ENCODE measurements at regions not wholly inside any gene's neighbourhood (a gene's known extent, or its start where the extent isn't known, plus 50 kb on each side); places are given as distances from the start of the nearest gene placed in this dataset.

DNA sequence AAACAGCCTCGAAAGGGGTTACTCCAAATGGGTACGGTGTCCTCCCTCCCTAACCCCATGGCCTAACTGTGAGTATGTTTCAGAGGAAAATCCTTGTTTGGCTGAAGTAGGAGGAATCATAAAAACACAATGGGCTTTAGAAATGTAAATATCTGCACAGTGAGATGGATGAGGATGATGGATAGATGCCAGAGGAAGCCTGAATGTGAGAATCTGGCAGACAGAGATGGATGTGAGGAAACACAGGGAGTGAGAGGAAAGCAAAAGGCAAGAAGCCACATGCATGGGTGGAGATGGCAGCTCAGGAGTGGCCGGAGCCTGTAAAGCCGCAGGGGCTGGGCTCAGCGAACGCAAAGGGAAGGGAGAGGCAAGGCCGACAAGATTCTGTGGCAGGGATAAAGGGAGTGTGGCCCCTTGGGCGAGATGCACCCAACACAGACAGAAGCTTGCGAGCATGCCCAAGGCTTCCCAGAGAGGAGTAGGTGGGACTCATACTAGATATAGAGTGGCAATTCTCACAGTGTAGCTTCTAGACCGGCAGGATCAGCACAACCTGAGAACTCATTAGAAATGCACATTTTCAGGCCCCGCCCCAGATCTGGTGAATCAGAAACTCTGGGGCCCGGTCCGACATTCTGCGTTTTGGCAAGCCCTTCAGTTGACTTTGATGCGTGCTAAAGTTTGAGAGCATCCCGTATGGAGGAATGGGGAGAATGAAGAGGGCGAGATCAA, 237.3 kb upstream of the CADM1 start:
- Mint-ChIP-seq H3K9me3 (no peaks in the 10 kb centered on the region), H3K36me3 (ENCODE audit: low read depth) (no peaks in the 10 kb centered on the region), H3K4me1 (ENCODE audit: low read depth) (no peaks in the 10 kb centered on the region), H3K27me3 (peaks cover 35% of the 10 kb centered on the region), H3K27ac (no peak overlapping the region), H3K4me3 (no peak overlapping the region)
- intact Hi-C loops (cut with micrococcal nuclease): no loop called here

GRCh38 chr11:115740324-115740723, 236.1 kb upstream of the CADM1 start:
- intact Hi-C loops (cut with micrococcal nuclease): no loop called here
- Mint-ChIP-seq H3K9me3 (no peaks in the 10 kb centered on the region), H3K27ac (no peak overlapping the region)

GRCh38 chr11:115739878-115740277, 235.7 kb upstream of the CADM1 start:
- Mint-ChIP-seq H3K36me3 (ENCODE audit: low read depth) (no peaks in the 10 kb centered on the region), H3K27me3 (peaks cover 27% of the 10 kb centered on the region), H3K27ac (no peak overlapping the region), H3K4me3 (no peak overlapping the region), H3K4me1 (ENCODE audit: low read depth) (no peaks in the 10 kb centered on the region), H3K9me3 (no peaks in the 10 kb centered on the region)
- intact Hi-C loops (cut with micrococcal nuclease): no loop called here

More at GRCh38 chr11:115740324-115740723, 236.1 kb upstream of the CADM1 start:
- Mint-ChIP-seq H3K36me3 (ENCODE audit: low read depth) (no peaks in the 10 kb centered on the region), H3K4me1 (ENCODE audit: low read depth) (no peaks in the 10 kb centered on the region), H3K27me3 (peaks cover 31% of the 10 kb centered on the region), H3K4me3 (no peak overlapping the region)

GRCh38 chr11:115739146-115739545, 234.9 kb upstream of the CADM1 start:
- no peaks in the 10 kb centered on the region for H3K36me3 Mint-ChIP-seq (ENCODE audit: low read depth)
- intact Hi-C loops (cut with micrococcal nuclease): no loop called here
- H3K9me3 Mint-ChIP-seq: no peaks in the 10 kb centered on the region

DNA sequence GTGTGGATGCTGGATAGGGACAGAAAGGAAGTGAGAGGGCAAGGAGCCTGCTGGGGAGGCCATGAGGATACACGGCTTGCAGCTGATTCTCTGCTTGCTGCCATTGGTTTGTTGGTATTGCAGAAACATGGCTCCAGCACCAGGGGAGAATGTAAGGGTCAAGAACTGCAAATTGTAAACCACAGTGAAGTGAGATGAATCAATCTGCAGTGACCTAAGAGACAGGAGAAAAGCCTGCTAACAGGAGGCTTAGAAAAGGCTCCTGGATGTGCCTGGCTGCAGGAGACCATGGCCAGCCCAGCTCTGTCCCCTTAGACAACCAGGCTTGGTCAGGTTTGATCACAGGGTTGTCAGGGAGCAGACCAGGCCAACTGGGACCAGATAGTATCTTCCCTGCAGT, 233.7 kb upstream of the CADM1 start:
- intact Hi-C loops (cut with micrococcal nuclease): no loop called here
- H3K9me3 Mint-ChIP-seq: no peaks in the 10 kb centered on the region
- H3K27ac Mint-ChIP-seq: no peak overlapping the region
- H3K4me3 Mint-ChIP-seq: no peak overlapping the region
- no peaks in the 10 kb centered on the region for H3K36me3 Mint-ChIP-seq (ENCODE audit: low read depth)
- H3K27me3 Mint-ChIP-seq: peaks cover 13% of the 10 kb centered on the region
- no peaks in the 10 kb centered on the region for H3K4me1 Mint-ChIP-seq (ENCODE audit: low read depth)

More at GRCh38 chr11:115739146-115739545, 234.9 kb upstream of the CADM1 start:
- Mint-ChIP-seq H3K27ac (no peak overlapping the region), H3K4me3 (no peak overlapping the region), H3K4me1 (ENCODE audit: low read depth) (no peaks in the 10 kb centered on the region), H3K27me3 (peaks cover 23% of the 10 kb centered on the region)

DNA sequence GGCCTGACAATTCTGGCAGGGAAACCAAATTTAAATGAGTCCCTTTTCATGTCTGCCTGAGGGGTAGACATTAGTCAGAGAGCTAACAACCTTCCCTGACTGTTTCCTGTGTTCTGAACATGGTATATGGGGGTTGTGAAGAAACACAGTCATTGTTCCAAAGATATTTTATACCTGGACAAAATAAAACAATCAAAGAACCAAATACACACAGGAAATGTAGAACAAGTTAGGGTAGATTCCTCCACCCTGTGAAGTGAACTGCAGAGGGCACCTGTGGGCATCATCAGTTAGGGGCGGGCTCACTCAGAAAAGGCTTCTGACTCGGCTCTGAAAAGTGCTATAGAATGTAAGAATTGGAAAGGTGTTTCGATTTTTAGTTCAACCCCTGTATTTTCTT, 231.9 kb upstream of the CADM1 start:
- H3K36me3 Mint-ChIP-seq (ENCODE audit: low read depth): no peaks in the 10 kb centered on the region
- intact Hi-C loops (cut with micrococcal nuclease): no loop called here
- H3K9me3 Mint-ChIP-seq: no peaks in the 10 kb centered on the region
- H3K4me1 Mint-ChIP-seq (ENCODE audit: low read depth): no peaks in the 10 kb centered on the region
- H3K27ac Mint-ChIP-seq: no peak overlapping the region
- no peaks in the 10 kb centered on the region for H3K27me3 Mint-ChIP-seq
- H3K4me3 Mint-ChIP-seq: no peak overlapping the region

DNA sequence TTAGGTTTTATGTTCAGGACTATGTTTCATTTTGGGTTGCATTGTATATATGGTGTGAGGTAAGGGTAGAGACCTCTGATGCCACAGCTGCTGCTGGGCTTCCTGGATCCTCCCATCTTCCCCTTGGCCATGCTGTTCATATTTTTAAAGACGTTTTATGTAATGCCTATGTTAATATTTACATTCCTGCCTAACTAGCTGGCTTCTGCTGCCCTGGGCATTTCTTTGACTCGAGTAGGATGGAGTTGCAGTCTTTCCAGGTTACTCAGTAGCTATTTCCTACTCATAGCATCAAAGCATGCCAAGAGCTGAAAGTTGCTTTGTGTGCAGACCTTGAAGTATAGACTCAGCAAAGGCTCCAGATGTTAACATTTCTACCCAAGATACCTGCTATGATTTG, 220.5 kb upstream of the CADM1 start:
- H3K27ac Mint-ChIP-seq: no peak overlapping the region
- intact Hi-C loops (cut with micrococcal nuclease): loop anchor here (10.0 kb wide), 1 partner anchor 70 kb away; no protein-coding TSS in a partner anchor
- H3K9me3 Mint-ChIP-seq: no peaks in the 10 kb centered on the region
- H3K4me3 Mint-ChIP-seq: no peak overlapping the region
- H3K4me1 Mint-ChIP-seq (ENCODE audit: low read depth): peaks cover 18% of the 10 kb centered on the region
- H3K27me3 Mint-ChIP-seq: peaks cover 25% of the 10 kb centered on the region
- no peaks in the 10 kb centered on the region for H3K36me3 Mint-ChIP-seq (ENCODE audit: low read depth)

GRCh38 chr11:115722711-115723110, 218.5 kb upstream of the CADM1 start:
- intact Hi-C loops (cut with micrococcal nuclease): loop anchor here (10.0 kb wide), 1 partner anchor 68 kb away; no protein-coding TSS in a partner anchor
- no peak overlapping the region for H3K4me3 Mint-ChIP-seq

GRCh38 chr11:115721296-115721995, 217.2 kb upstream of the CADM1 start:
- H3K27me3 Mint-ChIP-seq: peaks cover 32% of the 10 kb centered on the region
- H3K4me1 Mint-ChIP-seq (ENCODE audit: low read depth): peaks cover 29% of the 10 kb centered on the region
- H3K27ac Mint-ChIP-seq: no peak overlapping the region
- H3K9me3 Mint-ChIP-seq: no peaks in the 10 kb centered on the region
- intact Hi-C loops (cut with micrococcal nuclease): loop anchor here (10.0 kb wide), 1 partner anchor 67 kb away; no protein-coding TSS in a partner anchor
- no peak overlapping the region for H3K4me3 Mint-ChIP-seq
- H3K36me3 Mint-ChIP-seq (ENCODE audit: low read depth): no peaks in the 10 kb centered on the region

More at GRCh38 chr11:115722711-115723110, 218.5 kb upstream of the CADM1 start:
- H3K27me3 Mint-ChIP-seq: peaks cover 23% of the 10 kb centered on the region
- H3K27ac Mint-ChIP-seq: no peak overlapping the region
- no peaks in the 10 kb centered on the region for H3K9me3 Mint-ChIP-seq
- H3K4me1 Mint-ChIP-seq (ENCODE audit: low read depth): peaks cover 17% of the 10 kb centered on the region
- H3K36me3 Mint-ChIP-seq (ENCODE audit: low read depth): no peaks in the 10 kb centered on the region

GRCh38 chr11:115720602-115721245, 216.5 kb upstream of the CADM1 start:
- no peaks in the 10 kb centered on the region for H3K9me3 Mint-ChIP-seq
- no peaks in the 10 kb centered on the region for H3K36me3 Mint-ChIP-seq (ENCODE audit: low read depth)
- no peak overlapping the region for H3K27ac Mint-ChIP-seq
- peaks cover 35% of the 10 kb centered on the region for H3K4me1 Mint-ChIP-seq (ENCODE audit: low read depth)
- no peak overlapping the region for H3K4me3 Mint-ChIP-seq
- peaks cover 32% of the 10 kb centered on the region for H3K27me3 Mint-ChIP-seq
- intact Hi-C loops (cut with micrococcal nuclease): loop anchor here (10.0 kb wide), 1 partner anchor 66 kb away; no protein-coding TSS in a partner anchor

DNA sequence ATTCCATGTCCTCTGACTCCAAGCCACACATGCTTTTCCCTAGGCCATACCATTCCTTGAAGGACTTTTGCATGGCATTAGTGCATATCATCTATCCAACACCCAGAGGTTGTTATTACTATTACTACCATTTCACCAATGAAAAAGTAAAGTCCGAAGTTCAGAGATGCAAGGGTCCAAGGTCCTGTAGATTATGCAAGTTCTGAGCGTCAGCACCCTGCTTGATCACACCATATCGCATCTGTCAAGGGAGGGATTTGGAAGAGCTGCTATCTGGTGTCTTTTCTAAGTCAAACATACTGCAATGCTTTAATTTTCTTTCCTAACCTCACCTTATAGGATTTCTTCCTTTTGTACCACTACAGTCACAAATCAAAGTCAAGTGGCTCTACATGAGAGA, 214.7 kb upstream of the CADM1 start:
- peaks cover 40% of the 10 kb centered on the region for H3K4me1 Mint-ChIP-seq (ENCODE audit: low read depth)
- H3K9me3 Mint-ChIP-seq: no peaks in the 10 kb centered on the region
- no peak overlapping the region for H3K4me3 Mint-ChIP-seq
- no peaks in the 10 kb centered on the region for H3K36me3 Mint-ChIP-seq (ENCODE audit: low read depth)
- peaks cover 41% of the 10 kb centered on the region for H3K27me3 Mint-ChIP-seq
- no peak overlapping the region for H3K27ac Mint-ChIP-seq
- intact Hi-C loops (cut with micrococcal nuclease): no loop called here

DNA sequence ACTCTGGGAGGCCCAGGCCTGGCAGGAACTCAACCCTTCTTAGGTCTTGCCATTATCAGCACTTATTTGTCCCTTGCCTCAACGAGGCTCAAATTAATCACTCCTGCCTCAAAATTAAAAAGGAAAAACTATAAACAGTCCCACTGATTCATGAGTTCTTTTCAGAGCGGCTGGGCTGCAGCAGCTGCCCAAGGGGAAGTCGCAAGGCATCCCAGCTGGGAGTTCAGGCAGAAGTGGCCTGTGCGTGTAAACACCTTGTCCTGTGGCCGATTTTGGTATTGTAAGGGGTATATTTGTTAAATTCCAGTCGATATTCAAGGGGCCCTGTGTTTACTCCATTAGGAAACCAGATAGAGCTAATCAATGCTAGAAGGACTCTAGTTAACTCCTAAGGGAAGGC, 213.9 kb upstream of the CADM1 start:
- Mint-ChIP-seq H3K4me1 (ENCODE audit: low read depth) (peaks cover 40% of the 10 kb centered on the region), H3K27ac (no peak overlapping the region), H3K36me3 (ENCODE audit: low read depth) (no peaks in the 10 kb centered on the region)

DNA sequence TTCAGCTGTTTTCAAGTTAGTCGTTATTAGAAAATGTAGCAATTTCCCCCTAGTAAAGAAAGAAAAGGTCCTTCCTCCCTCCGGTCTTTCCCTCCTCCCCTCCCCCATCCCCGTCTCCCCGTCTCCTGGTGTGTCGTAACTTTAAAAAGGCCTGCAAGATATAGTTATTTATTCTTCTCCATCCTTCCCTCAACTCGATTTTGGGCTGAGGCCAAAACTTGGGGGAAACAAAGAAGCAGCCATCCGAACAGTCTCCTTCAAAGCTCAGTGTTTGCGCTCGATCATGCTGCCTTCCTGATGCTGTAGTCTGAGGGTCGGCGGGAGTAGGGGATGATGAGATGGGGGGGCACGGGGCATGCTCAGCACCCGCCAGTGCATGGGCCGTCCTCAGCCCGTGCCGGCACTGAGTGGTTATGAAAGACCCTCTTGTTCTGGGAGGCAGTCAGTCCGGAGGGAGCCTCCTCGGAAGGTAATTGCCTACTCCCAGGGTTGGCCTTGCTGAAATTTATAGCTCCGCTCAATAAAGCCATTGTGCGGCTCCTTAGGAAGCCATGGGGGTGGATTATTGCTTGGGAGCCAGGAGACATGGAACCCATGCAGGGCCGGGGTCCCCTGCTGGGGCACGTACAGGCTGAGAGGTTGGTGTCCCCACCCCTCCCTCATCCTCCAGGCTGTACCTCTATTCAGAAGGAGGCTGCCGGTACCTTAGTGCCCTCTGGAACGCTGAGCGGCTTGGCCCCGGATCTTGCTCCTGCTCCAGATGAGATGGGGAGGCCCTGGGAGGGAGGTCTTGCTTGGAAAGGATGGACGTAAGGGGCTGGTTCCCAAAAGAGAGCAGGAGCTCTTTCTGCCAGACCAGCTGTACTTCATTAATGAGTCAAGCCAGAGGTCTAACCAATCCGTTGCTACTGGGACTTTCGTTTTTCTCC, 212.7 kb upstream of the CADM1 start:
- intact Hi-C loops (cut with micrococcal nuclease): no loop called here
- Mint-ChIP-seq H3K4me3 (no peak overlapping the region), H3K4me1 (ENCODE audit: low read depth) (peaks cover 40% of the 10 kb centered on the region), H3K9me3 (no peaks in the 10 kb centered on the region), H3K27me3 (peaks cover 46% of the 10 kb centered on the region), H3K27ac (no peak overlapping the region), H3K36me3 (ENCODE audit: low read depth) (no peaks in the 10 kb centered on the region)

More for the DNA sequence above, 213.9 kb upstream of the CADM1 start:
- no peak overlapping the region for H3K4me3 Mint-ChIP-seq
- intact Hi-C loops (cut with micrococcal nuclease): no loop called here
- peaks cover 43% of the 10 kb centered on the region for H3K27me3 Mint-ChIP-seq
- H3K9me3 Mint-ChIP-seq: no peaks in the 10 kb centered on the region
